HG02571 (cell line): ENCODE measurements at regions not wholly inside any gene's neighbourhood (a gene's known extent, or its start where the extent isn't known, plus 50 kb on each side); places are given as distances from the start of the nearest gene placed in this dataset.
"Not testable (repeated sequence)": the region's sequence is repeated elsewhere in the genome, so short reads cannot be mapped to it uniquely, and the experiment has no call there.

Experiments
- ATAC-seq: cut with Tn5 transposase; IDR thresholded peaks from one replicate; pipeline ENCODE4 v1.9.1; 2021; ENCODE audit warnings: mild to moderate bottlenecking, moderate library complexity; ENCODE audit not compliant: unreplicated experiment

DNA sequence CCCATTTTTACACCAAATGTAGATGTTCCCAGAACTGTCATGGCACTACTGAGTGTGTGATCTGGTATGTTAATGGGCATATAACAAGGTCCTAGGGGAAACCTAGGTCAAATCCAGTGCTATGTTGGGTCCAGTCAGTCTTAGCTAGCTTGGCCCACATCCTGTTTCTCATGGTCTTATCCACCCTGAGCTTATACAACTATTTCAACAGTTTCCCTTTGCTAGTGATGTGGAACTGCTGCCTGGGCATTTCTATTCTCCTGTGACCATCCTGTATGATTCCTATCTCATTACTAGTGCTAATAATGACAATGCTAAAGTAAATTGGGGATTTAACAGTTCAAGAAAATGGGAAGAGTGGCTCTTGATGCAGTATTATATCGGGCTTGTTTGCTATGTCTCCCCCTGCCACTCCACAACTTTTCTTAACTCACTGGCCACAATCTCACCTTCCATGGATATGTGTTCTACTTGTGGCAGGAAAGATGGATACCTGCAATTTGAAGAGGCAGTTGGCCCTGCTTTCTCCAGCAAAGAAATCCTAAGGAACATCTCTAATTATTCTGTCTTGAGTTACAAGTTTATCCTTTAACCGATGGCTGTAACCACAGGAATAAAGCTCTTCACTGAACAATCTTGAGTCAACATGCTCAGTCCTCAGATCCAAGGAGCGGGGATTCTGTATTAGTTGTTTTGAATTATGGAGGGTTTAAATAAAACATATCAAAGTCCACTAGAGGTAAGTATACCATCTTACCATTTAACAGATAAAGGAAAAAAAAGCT lies 707.8 kb downstream of the XPNPEP1 start:
- no peak for ATAC-seq

- ATAC-seq = not testable (repeated sequence)
These were observed 708.4 kb downstream of the XPNPEP1 start for GRCh38 chr10:109214891-109215290.

DNA sequence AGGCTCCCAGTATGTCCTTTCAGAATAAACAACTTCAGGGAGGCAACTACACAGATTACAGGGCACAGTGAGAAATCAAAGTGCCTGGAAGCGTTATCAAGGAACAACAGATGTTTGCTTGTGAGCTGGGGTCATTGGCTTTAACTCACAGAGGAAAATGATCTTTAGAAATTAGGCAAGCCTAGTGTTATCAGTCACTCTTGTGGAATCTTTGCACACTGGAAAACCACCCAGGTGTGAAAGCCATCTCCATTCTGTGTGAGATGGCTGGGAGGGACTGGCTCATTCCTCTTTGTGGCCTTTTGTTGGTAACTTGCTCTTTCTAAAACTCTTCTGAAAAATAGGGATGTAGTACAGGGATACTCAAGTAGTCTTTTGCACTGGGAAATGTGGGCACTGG lies 716.0 kb downstream of the XPNPEP1 start:
- no peak for ATAC-seq

GRCh38 chr10:109205929-109206585 lies 717.3 kb downstream of the XPNPEP1 start:
- no peak for ATAC-seq

GRCh38 chr10:109203646-109204353 lies 719.5 kb downstream of the XPNPEP1 start:
- ATAC-seq = no peak

DNA sequence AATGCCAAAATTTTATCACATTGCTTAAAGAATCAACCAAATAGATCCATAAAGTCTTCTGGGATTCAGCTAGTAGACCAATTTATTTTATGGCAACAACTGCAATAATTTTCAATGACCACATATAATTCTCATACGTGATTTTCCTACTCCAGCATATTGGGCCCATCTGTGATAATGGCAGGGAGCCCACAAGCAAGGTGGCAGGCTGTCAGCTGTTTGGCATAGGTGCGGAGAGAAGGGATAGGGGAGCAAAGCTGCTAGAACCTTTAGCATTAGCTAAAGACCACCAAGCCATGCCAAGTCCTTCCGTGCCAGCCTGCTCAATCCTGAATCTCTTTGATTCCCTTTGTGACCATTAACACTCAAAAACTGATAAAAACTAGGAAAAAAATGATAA lies 721.2 kb downstream of the XPNPEP1 start:
- no peak for ATAC-seq

GRCh38 chr10:109200646-109201045 lies 722.7 kb downstream of the XPNPEP1 start:
- no peak for ATAC-seq

GRCh38 chr10:109191823-109192222 lies 731.5 kb downstream of the XPNPEP1 start:
- no peak for ATAC-seq

- no peak for ATAC-seq
These were observed 732.0 kb downstream of the XPNPEP1 start for GRCh38 chr10:109191341-109191740.

DNA sequence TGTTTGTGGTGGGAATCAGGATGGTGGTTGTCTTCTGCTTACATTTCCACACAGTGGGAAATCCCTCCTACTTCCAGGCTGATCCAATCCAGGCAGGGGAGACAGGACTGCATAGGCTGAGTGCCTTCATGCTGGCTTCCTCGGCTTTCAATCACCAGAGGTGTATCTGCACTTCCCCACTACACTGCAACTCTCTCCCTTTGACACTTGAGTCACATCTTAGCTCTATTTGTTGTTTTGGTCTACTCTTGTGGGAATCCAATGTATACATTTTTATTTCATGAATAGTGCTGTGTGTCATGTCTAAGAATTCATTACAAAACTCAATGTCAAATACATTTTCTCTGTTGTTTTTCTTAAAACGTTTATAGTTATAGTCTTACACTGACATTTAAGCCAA lies 735.6 kb downstream of the XPNPEP1 start:
- no peak for ATAC-seq

DNA sequence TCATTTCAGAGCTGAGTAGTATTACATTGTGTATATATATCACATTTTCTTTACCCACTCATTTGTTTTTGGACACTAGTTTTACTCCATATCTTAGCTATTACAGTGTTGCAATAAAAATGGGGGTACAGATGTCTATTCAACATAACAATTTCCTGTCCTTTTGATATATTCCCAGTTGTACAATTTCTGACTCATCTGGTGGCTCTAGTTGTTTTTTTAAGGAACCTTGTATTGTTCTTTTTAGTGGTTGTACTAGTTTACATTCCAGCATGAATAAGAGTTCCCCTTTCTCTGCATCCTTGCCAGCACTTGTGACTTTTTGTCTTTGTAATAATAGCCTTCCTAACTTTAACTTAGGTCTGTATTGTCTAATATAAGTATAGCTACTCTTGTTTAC lies 739.9 kb downstream of the XPNPEP1 start:
- ATAC-seq = no peak

DNA sequence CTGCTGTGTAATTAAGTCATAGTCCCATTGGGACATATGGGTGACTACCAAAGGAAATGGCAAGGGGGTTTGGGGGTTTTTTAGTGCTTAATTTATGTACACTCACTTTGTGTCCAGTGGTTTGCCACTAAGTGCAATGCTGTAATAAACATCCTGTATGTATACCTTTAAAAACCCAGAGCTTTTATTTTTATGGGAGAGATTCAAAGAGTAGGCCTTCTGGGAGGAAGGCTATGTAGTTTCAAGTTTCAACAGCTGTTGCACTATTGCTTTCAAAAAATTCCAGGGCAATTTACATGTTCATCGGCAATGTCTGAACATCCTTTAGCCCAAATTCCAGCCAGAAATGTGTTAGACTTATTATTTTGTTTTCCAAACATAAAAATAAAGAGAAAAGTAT lies 744.7 kb downstream of the XPNPEP1 start:
- no peak for ATAC-seq

DNA sequence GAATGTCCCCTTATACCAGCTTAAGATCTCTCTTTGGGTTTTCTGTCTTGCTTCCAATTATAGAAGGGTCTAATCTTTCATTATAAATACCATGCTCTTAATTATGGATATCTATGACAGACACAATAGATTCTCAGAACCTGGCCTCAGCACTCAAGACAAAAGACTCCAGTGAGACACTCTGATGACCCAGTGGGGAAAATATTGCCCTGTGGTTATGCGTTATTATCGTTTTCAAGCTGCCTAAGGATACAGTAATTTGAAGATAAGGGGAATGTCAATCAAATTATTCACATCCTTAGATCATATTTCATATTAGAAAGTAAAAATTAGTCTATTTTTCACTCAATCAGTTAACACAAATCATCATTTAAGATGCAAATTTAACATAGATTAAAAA lies 748.8 kb downstream of the XPNPEP1 start:
- ATAC-seq = no peak

DNA sequence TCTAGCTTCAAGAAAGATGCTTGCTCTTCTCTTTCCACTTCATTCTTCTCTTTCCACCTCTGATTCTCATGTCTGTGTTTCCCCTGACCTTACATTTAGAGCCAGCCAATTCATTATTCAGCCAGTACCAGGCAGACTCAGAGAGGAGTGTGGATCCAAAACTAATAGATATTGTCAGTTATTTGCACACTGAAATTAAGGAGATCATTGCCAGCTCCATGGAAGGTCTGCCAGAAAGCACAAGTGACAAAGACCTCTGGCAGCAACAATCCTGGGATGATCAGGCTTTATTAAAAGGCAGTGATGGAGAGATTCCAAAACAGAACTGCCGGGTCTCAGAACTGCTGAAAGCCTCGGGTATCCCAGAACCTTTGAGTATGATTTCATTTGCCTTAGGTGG lies 749.4 kb downstream of the XPNPEP1 start:
- ATAC-seq = no peak

DNA sequence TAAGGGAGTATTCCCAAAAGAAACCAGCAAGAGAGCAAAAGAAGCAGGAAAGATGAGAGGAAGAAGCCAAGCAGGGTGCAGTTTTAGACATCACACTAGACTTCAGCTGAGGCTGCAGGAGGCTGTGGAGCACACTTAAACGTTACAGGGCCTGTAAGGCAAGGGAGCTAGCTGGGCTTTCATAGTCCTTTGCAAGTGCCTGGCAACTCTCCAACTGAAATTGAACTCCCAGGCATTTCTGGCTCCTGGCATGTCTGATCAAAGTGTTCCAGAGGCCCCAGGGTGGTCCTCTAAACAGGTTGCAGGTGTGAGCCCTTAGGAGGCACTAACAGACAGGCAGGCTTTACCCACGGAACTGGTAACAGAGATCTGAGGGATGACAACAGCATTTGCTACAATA lies 750.2 kb downstream of the XPNPEP1 start:
- ATAC-seq = no peak

DNA sequence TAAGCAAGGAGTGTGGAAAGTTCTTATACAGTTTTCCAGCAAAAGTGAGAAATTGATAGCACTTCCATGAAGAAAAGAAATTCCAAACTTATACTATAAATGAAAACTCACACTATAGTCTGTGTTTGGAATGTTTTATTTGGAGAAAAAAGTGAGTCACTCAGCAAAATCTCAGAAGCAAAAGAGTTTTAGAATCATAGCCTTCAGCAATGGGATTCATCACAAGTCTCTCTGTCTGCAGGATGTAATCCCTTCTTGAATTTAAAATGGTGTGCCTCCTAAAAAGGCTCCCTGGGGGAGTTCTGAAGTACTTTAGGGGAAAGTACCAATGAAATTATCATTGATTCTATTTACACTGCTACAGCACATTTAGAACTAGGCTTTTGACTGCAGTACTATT lies 756.4 kb downstream of the XPNPEP1 start:
- ATAC-seq = no peak

GRCh38 chr10:109159351-109159750 lies 764.0 kb downstream of the XPNPEP1 start:
- ATAC-seq = no peak

- ATAC-seq = no peak
These were observed 766.9 kb downstream of the XPNPEP1 start for GRCh38 chr10:109156396-109156795.

DNA sequence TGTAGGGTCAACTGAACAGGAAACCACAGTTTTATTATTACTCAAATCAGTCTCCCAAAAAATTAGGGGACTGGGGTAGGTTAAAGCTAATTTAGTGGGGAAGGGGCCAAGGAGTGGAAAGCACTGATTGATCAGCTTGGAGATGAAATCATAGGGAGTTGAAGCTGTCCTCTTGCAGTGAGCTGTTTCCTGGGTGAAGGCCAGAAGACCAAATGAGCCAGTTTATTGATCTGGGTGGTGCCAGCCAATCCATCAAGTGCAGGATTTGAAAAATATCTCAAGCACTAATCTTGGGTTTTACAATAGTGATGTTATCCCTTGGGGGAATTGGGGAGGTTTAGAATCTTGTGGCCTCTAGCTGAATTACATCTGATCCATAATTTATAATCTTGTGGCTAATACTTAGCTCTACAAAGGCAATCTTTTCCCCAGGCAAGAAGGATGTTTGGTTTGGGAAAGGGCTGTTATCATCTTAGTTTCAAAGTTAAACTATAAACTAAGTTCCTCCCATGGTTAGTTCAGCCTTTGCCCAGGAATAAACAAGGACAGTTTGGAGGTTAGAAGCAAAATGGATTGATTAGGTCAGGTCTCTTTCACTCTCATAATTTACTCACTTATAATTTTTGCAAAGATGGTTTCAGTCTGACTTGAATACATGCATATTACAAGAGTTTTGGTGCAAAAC lies 773.5 kb downstream of the XPNPEP1 start:
- ATAC-seq = no peak

- ATAC-seq = no peak
These were observed 795.9 kb downstream of the XPNPEP1 start for GRCh38 chr10:109127363-109127762.

DNA sequence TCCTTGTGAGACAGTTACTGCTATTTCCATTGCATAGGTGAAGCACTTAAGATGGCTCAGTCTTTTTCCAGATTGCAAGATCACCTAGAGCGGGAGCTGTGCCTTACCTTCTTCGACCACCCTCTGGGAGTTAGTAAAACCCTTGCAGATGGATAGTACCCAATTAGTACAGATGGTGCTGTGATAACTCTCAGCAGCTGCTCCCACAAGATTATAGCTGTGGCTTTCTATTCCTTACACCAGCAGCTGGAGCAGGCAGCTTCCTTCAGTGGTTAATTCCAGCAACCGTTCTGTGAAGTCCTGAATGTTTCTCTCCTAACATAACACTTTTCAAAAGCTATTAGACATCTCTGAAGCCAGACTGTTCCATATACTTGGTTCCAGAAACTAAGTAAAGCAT lies 796.8 kb downstream of the XPNPEP1 start:
- ATAC-seq = no peak
